ENCODE measurements at regions not wholly inside any gene's neighbourhood (a gene's known extent, or its start where the extent isn't known, plus 50 kb on each side); places are given as distances from the start of the nearest gene placed in this dataset.

DNA sequence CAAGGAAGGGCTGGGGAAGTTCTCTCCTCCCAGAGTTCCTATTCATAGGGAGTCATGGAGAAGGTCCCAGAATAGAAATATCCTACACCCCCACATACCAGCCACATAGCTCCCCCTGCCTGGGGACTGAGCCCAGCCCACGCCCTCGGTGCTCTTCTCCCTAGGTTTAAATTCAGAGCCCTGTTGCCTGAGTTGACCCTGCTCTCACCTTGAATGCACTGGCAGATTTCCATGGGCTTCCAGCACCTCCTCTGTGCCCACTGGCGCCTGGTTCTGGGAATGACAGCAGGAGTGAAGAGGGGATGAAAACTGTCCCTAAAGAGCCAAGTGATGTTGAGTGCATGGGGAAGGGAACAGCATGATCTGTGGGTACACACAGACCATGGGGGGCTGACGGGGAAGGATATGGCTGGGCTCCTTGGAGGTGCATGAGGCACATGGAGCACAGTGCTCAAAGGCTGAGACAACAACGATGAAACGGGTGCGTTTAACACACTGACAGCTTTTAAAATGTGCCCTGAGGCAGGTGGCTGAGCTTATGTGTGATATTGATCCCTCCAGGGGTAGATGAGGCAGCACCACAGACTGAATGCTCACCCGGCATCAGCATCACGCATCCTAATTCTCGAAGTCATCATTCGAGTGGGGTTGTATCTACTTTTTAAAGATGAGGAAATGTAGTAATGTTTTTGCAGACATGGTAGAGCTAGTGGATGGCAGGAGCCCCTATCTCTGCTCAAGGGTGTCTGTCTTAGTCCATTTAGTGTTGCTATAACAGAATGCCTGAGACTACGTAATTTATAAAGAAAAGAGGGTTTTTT lies 53.7 kb upstream of the IGFBP3 start:
- ATAC-seq (peak in 2 of 4 donors; percentile 21 to 31), DNase-seq (no peak)
- no peaks in the 10 kb centered on the region for H3K36me3 ChIP-seq
- H3K27ac ChIP-seq, result no peak overlapping the region
- H3K9me3 ChIP-seq, result no peaks in the 10 kb centered on the region
- intact Hi-C loops (cut with DNase I), result loop anchor here in 1 of 10 donors (5.0 kb wide), 1 partner anchor 47 kb away; no protein-coding TSS in a partner anchor
- TF ChIP-seq, protein P1, sequence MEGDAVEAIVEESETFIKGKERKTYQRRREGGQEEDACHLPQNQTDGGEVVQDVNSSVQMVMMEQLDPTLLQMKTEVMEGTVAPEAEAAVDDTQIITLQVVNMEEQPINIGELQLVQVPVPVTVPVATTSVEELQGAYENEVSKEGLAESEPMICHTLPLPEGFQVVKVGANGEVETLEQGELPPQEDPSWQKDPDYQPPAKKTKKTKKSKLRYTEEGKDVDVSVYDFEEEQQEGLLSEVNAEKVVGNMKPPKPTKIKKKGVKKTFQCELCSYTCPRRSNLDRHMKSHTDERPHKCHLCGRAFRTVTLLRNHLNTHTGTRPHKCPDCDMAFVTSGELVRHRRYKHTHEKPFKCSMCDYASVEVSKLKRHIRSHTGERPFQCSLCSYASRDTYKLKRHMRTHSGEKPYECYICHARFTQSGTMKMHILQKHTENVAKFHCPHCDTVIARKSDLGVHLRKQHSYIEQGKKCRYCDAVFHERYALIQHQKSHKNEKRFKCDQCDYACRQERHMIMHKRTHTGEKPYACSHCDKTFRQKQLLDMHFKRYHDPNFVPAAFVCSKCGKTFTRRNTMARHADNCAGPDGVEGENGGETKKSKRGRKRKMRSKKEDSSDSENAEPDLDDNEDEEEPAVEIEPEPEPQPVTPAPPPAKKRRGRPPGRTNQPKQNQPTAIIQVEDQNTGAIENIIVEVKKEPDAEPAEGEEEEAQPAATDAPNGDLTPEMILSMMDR (IDR thresholded peaks at IDR 0.05), result no peak
- no peak for TF ChIP-seq POLR2A (IDR thresholded peaks at IDR 0.05)
- 75 to 85% (median 79%) methylated on average over 12 of the region's 12 CpGs for WGBS, 4 donors
- H3K4me1 ChIP-seq, result peaks cover 0 to 20% (median 9%) of the 10 kb centered on the region in 12 donors
- H3K4me3 ChIP-seq, result no peak overlapping the region
- H3K27me3 ChIP-seq, result no peaks in the 10 kb centered on the region

DNA sequence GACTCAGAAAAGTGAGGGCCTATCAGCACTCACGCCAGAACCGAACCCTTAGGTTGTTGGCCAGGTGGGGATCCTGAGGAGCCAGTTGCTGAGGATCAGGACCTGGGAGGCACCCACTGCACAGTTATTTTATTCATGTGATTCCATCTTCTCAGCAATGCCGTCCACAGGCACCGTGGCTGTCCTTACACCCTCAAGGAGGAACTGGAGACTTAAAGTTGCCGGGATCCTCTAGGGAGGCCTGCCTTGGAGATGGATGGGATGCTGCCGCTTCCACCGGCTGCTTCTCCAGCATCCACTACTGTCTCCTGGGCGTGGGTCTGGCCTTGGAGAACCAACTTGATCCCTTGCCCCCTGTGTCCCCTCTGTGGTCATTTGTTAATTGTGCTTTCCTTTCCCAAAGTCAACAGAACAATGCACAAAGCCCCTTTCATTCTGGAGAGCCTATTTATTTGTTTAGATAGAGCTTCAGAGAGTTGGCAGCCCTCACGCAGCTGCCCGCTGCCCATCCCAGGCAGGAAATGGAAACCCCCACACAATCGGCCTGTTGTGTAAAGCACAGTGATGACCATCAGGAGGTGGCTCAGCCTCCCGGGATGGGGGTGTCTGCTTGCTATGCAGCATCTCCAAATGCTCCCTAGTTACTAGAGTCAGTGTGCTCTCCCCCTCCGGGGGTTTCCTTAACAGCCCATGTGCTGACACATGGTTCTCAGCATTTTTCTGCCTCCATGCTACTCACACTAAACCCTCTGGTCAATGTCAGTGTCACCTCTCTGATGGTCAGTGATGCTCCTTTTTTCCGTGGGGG lies 52.9 kb upstream of the IGFBP3 start:
- no peak for DNase-seq
- no peaks in the 10 kb centered on the region for H3K36me3 ChIP-seq
- no peaks in the 10 kb centered on the region for H3K27me3 ChIP-seq
- peak in 1 of 4 donors; percentile 8 for ATAC-seq
- no peak overlapping the region for H3K27ac ChIP-seq
- TF ChIP-seq, protein P1 (IDR thresholded peaks at IDR 0.05), result no peak
- no peak for TF ChIP-seq POLR2A (IDR thresholded peaks at IDR 0.05)
- H3K4me1 ChIP-seq, result peaks cover 0 to 20% (median 9%) of the 10 kb centered on the region in 12 donors
- intact Hi-C loops (cut with DNase I), result no loop called here
- H3K9me3 ChIP-seq, result no peaks in the 10 kb centered on the region
- WGBS, 4 donors, result 60 to 68% (median 62%) methylated on average over 12 to 14 of the region's 14 CpGs
- H3K4me3 ChIP-seq, result no peak overlapping the region

DNA sequence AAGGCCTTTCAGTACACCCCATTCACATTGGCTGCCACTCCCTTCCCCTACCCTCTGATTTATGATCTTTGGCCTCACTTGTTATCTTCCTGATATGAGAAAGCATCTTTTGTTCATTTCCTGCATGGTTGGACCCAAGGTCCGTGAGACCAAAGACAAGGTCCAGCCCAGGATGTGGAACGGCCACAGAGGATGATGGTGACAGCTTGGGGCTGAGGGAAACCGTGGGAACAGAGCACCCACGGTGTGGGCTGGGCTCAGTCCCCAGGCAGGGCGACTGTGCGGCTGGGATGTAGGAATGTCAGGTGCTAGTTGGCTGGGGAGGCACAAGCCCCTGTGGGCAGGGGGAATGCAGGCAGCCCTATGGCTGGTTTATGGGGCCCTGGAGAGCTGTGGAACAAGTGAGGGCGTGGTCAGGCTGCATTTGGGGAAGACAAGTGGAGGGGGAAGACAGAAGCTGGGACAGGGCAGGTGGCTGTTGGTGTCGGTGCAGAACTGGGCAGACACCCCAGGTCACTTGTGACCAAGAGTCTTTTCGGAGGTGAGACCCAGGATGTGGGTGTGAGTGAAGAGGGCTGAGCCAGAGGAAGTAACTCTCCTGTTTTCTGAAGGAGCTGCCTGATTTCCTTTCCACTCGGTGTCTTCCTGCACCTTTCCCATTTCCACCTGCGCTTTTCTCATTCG lies 51.7 kb upstream of the IGFBP3 start:
- DNase-seq, result no peak
- Histone ChIP-seq H3K9me3 (no peaks in the 10 kb centered on the region), H3K27me3 (no peaks in the 10 kb centered on the region), H3K4me1 (peaks cover 0 to 9% (median under 1%) of the 10 kb centered on the region in 12 donors), H3K27ac (no peak overlapping the region), H3K4me3 (no peak overlapping the region), H3K36me3 (no peaks in the 10 kb centered on the region)
- intact Hi-C loops (cut with DNase I), result no loop called here
- no peak for TF ChIP-seq POLR2A (IDR thresholded peaks at IDR 0.05)
- TF ChIP-seq, protein P1 (IDR thresholded peaks at IDR 0.05), result no peak
- WGBS, 4 donors, result 75 to 86% (median 85%) methylated on average over 12 of the region's 12 CpGs
- ATAC-seq, result no peak

Measured in heart left ventricle (tissue), 16 donors.